IgD-negative memory B cell (primary cell): ENCODE measurements at regions not wholly inside any gene's neighbourhood (a gene's known extent, or its start where the extent isn't known, plus 50 kb on each side); places are given as distances from the start of the nearest gene placed in this dataset.

ENCODE experiments used
- H3K27ac Mint-ChIP-seq, 3 donors: one replicate each; pipeline ENCODE4 v1.8.0; 2020 to 2022; ENCODE audit warnings: mild to moderate bottlenecking in 3 of 3, mixed read lengths in 3 of 3, moderate library complexity in 1 of 3
- H3K27me3 Mint-ChIP-seq: one replicate; pipeline ENCODE4 v1.8.0; 2021; ENCODE audit warnings: mixed read lengths
- H3K36me3 Mint-ChIP-seq: one replicate; pipeline ENCODE4 v1.8.0; 2020; ENCODE audit warnings: mild to moderate bottlenecking, mixed read lengths
- H3K4me1 Mint-ChIP-seq, 3 donors: one replicate each; pipeline ENCODE4 v1.8.0; 2020 to 2022; ENCODE audit warnings: mixed read lengths in 3 of 3, mild to moderate bottlenecking in 1 of 3
- H3K4me3 Mint-ChIP-seq, 4 donors: one replicate each; pipeline ENCODE4 v1.8.0; 2020 to 2022; ENCODE audit warnings: mild to moderate bottlenecking in 4 of 4, mixed read lengths in 4 of 4, moderate library complexity in 3 of 4
- H3K9me3 Mint-ChIP-seq, 3 donors: one replicate each; pipeline ENCODE4 v1.8.0; 2020 to 2021; ENCODE audit warnings: mixed read lengths in 3 of 3, mild to moderate bottlenecking in 1 of 3

GRCh38 chr21:34305605-34306604 is 57.9 kb upstream of the KCNE2 start:
- no peak overlapping the region for H3K4me3 Mint-ChIP-seq
- H3K27me3 Mint-ChIP-seq = peaks cover 4% of the 10 kb centered on the region
- H3K4me1 Mint-ChIP-seq = no peaks in the 10 kb centered on the region
- no peak overlapping the region for H3K27ac Mint-ChIP-seq
- H3K36me3 Mint-ChIP-seq = peaks cover 5% of the 10 kb centered on the region
- H3K9me3 Mint-ChIP-seq = peaks cover 0 to 4% (median 3%) of the 10 kb centered on the region in 3 donors

GRCh38 chr21:34307991-34308532 is 55.7 kb upstream of the KCNE2 start:
- H3K4me3 Mint-ChIP-seq = no peak overlapping the region

GRCh38 chr21:34311561-34312330 is 52.1 kb upstream of the KCNE2 start:
- no peak overlapping the region for H3K27ac Mint-ChIP-seq

More at GRCh38 chr21:34307991-34308532, 55.7 kb upstream of the KCNE2 start:
- H3K36me3 Mint-ChIP-seq = peaks cover 4% of the 10 kb centered on the region
- H3K9me3 Mint-ChIP-seq = peaks cover 0 to 2% (median 0%) of the 10 kb centered on the region in 3 donors
- no peak overlapping the region for H3K27ac Mint-ChIP-seq
- peaks cover 4% of the 10 kb centered on the region for H3K27me3 Mint-ChIP-seq
- H3K4me1 Mint-ChIP-seq = no peaks in the 10 kb centered on the region

GRCh38 chr21:34313116-34313515 is 50.7 kb upstream of the KCNE2 start:
- Mint-ChIP-seq H3K27me3 (peaks cover 3% of the 10 kb centered on the region), H3K4me3 (no peak overlapping the region), H3K36me3 (no peaks in the 10 kb centered on the region), H3K27ac (no peak overlapping the region), H3K4me1 (no peaks in the 10 kb centered on the region), H3K9me3 (peaks cover 0 to 2% (median 0%) of the 10 kb centered on the region in 3 donors)

More at GRCh38 chr21:34311561-34312330, 52.1 kb upstream of the KCNE2 start:
- H3K4me3 Mint-ChIP-seq = no peak overlapping the region
- H3K36me3 Mint-ChIP-seq = no peaks in the 10 kb centered on the region
- H3K27me3 Mint-ChIP-seq = peaks cover 3% of the 10 kb centered on the region
- H3K4me1 Mint-ChIP-seq = no peaks in the 10 kb centered on the region
- H3K9me3 Mint-ChIP-seq = peaks cover 0 to 2% (median 0%) of the 10 kb centered on the region in 3 donors
